ENCODE measurements at regions not wholly inside any gene's neighbourhood (a gene's known extent, or its start where the extent isn't known, plus 50 kb on each side); places are given as distances from the start of the nearest gene placed in this dataset.
A peak's percentile ranks its signal among the peaks of the same experiment; 100 is the strongest.

DNA sequence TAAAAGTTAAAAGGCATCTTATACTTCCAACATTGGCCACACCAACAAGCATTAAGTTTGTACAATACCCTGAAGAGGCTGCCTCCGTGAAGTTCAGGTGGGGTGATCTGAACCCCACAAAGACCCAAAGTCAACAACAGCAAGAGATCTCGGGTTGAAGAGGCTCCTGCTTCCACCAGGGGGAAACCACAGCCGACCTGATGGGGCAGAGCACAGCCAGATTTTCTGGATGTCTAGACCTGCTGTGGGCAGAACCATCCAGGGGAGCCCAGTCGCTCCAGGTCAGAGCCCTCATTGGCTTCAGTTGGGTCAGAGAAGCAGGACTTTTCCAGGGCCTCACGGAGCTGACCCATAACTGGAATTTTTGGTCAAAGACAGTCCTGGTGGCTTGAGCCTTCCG lies 66.5 kb upstream of the ACKR3 start:
- DNase-seq (ENCODE audit: low spot score) = no peak
- H3K79me2 ChIP-seq (ENCODE audit: insufficient read depth, low read length) = no peaks in the 10 kb centered on the region
- H4K20me1 ChIP-seq (ENCODE audit: insufficient read depth, low read length) = no peaks in the 10 kb centered on the region
- 12% methylated on average over 6 of the region's 6 CpGs for WGBS (ENCODE audit: low lambda C conversion rate)
- H3K4me3 ChIP-seq (replicated peaks in 1 of 3; ENCODE audit: insufficient read depth in 1 of 3, low read depth in 2 of 3, low read length in 3 of 3) = no peak overlapping the region
- H2AFZ ChIP-seq (ENCODE audit: low read length) = no peak overlapping the region
- in situ Hi-C loops (cut with HindIII; ENCODE audit: extremely low pct_ligation_motif_present, low pct_unique_long_range_greater_than_20kb) (no loop called here), intact Hi-C loops (cut with micrococcal nuclease; ENCODE audit: unreplicated experiment) (no loop called here)
- no peak for FAIRE-seq
- H3K36me3 ChIP-seq (replicated peaks in 1 of 2; ENCODE audit: control insufficient read depth in 1 of 2, insufficient read depth in 2 of 2, low read length in 2 of 2) = no peaks in the 10 kb centered on the region
- BruUV-seq (replicated peaks) = no TSS peak
- ChIA-PET POLR2A (no interaction called here), CTCF (ENCODE audit: low intra/inter-chr PET ratio, low total read pairs) (no interaction called here)
- no peak overlapping the region for H3K4me2 ChIP-seq (ENCODE audit: low read depth, low read length)
- H3K27ac ChIP-seq (ENCODE audit: extremely low read length, insufficient read depth, low read length) = no peak overlapping the region
- TF ChIP-seq, protein P1, sequence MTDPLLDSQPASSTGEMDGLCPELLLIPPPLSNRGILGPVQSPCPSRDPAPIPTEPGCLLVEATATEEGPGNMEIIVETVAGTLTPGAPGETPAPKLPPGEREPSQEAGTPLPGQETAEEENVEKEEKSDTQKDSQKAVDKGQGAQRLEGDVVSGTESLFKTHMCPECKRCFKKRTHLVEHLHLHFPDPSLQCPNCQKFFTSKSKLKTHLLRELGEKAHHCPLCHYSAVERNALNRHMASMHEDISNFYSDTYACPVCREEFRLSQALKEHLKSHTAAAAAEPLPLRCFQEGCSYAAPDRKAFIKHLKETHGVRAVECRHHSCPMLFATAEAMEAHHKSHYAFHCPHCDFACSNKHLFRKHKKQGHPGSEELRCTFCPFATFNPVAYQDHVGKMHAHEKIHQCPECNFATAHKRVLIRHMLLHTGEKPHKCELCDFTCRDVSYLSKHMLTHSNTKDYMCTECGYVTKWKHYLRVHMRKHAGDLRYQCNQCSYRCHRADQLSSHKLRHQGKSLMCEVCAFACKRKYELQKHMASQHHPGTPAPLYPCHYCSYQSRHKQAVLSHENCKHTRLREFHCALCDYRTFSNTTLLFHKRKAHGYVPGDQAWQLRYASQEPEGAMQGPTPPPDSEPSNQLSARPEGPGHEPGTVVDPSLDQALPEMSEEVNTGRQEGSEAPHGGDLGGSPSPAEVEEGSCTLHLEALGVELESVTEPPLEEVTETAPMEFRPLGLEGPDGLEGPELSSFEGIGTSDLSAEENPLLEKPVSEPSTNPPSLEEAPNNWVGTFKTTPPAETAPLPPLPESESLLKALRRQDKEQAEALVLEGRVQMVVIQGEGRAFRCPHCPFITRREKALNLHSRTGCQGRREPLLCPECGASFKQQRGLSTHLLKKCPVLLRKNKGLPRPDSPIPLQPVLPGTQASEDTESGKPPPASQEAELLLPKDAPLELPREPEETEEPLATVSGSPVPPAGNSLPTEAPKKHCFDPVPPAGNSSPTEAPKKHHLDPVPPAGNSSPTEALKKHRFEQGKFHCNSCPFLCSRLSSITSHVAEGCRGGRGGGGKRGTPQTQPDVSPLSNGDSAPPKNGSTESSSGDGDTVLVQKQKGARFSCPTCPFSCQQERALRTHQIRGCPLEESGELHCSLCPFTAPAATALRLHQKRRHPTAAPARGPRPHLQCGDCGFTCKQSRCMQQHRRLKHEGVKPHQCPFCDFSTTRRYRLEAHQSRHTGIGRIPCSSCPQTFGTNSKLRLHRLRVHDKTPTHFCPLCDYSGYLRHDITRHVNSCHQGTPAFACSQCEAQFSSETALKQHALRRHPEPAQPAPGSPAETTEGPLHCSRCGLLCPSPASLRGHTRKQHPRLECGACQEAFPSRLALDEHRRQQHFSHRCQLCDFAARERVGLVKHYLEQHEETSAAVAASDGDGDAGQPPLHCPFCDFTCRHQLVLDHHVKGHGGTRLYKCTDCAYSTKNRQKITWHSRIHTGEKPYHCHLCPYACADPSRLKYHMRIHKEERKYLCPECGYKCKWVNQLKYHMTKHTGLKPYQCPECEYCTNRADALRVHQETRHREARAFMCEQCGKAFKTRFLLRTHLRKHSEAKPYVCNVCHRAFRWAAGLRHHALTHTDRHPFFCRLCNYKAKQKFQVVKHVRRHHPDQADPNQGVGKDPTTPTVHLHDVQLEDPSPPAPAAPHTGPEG (CRISPR knock-in tag; IDR thresholded peaks at IDR 0.05) = no peak
- no peak for TF ChIP-seq ESRRA (CRISPR knock-in tag; IDR thresholded peaks at IDR 0.05; ENCODE audit: low read depth)
- TF ChIP-seq, protein P2, sequence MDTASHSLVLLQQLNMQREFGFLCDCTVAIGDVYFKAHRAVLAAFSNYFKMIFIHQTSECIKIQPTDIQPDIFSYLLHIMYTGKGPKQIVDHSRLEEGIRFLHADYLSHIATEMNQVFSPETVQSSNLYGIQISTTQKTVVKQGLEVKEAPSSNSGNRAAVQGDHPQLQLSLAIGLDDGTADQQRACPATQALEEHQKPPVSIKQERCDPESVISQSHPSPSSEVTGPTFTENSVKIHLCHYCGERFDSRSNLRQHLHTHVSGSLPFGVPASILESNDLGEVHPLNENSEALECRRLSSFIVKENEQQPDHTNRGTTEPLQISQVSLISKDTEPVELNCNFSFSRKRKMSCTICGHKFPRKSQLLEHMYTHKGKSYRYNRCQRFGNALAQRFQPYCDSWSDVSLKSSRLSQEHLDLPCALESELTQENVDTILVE (CRISPR knock-in tag; IDR thresholded peaks at IDR 0.05) = no peak
- no peaks in the 10 kb centered on the region for H3K9me3 ChIP-seq (ENCODE audit: low read length)
- peak; percentile 40; the same call in 2 of the 3 replicates for ATAC-seq
- no peaks in the 10 kb centered on the region for H3K4me1 ChIP-seq (ENCODE audit: insufficient read depth, low read length)
- H3K27me3 ChIP-seq (ENCODE audit: control insufficient read depth in 1 of 2, insufficient read depth in 2 of 2, low read length in 2 of 2) = peaks cover 0 to 15% of the 10 kb centered on the region in 2 experiments; a peak in 3 of 5 replicates
- no peak overlapping the region for H3K9ac ChIP-seq (ENCODE audit: insufficient read depth, low read depth, low read length)
